Fibroblast of lung (primary cell): ENCODE measurements at regions not wholly inside any gene's neighbourhood (a gene's known extent, or its start where the extent isn't known, plus 50 kb on each side); places are given as distances from the start of the nearest gene placed in this dataset.
"Not testable (repeated sequence)": the region's sequence is repeated elsewhere in the genome, so short reads cannot be mapped to it uniquely, and the experiment has no call there.

Experiments used
- DNase-seq, 2 donors: peaks; one replicate each; pipeline versions ENCODE4 v3.0.0 to v3.0.0-alpha.2; 2010; ENCODE audit warnings: low read depth in 2 of 2
- H2AFZ ChIP-seq: 2 replicates; pipeline ENCODE4 v1.5.1; 2012; ENCODE audit warnings: low read length, control low read depth, inconsistent platforms
- H3K27ac ChIP-seq: 2 replicates; pipeline ENCODE4 v1.5.1; 2011; ENCODE audit warnings: low read length, control low read depth; ENCODE audit not compliant: insufficient read depth
- H3K27me3 ChIP-seq: 2 replicates; pipeline ENCODE4 v1.5.1; 2011; ENCODE audit warnings: mild to moderate bottlenecking, low read length; ENCODE audit not compliant: control insufficient read depth, insufficient read depth
- H3K36me3 ChIP-seq: 2 replicates; pipeline ENCODE4 v1.5.1; 2011; ENCODE audit warnings: low read length; ENCODE audit not compliant: control insufficient read depth, insufficient read depth
- H3K4me1 ChIP-seq: 2 replicates; pipeline ENCODE4 v1.5.1; 2011; ENCODE audit warnings: low read length; ENCODE audit not compliant: control insufficient read depth, insufficient read depth; ENCODE audit errors: extremely low read depth
- H3K4me2 ChIP-seq: 2 replicates; pipeline ENCODE4 v1.5.1; 2011; ENCODE audit warnings: low read length, control low read depth; ENCODE audit not compliant: insufficient read depth; ENCODE audit errors: extremely low read depth
- H3K4me3 ChIP-seq, 4 experiments: fragments of 200-600 bp in 1 of 4; sonication (generic) in 1 of 4; replicated peaks in 1 of 4; 2 replicates each; pipeline ENCODE4 v1.5.1; 2011 to 2016; ENCODE audit warnings: low read length in 4 of 4, low read depth in 3 of 4, mild to moderate bottlenecking in 3 of 4, control low read depth in 2 of 4, inconsistent platforms in 1 of 4, mixed read lengths in 1 of 4; ENCODE audit not compliant: insufficient read depth in 1 of 4; ENCODE audit errors: control extremely low read depth in 1 of 4
- H3K79me2 ChIP-seq: 2 replicates; pipeline ENCODE4 v1.5.1; 2012; ENCODE audit warnings: mild to moderate bottlenecking, low read length, inconsistent platforms; ENCODE audit not compliant: control insufficient read depth, insufficient read depth
- H3K9ac ChIP-seq: 2 replicates; pipeline ENCODE4 v1.5.1; 2011; ENCODE audit warnings: mild to moderate bottlenecking, low read length, control low read depth; ENCODE audit not compliant: insufficient read depth
- H3K9me3 ChIP-seq: 2 replicates; pipeline ENCODE4 v1.5.1; 2012; ENCODE audit warnings: low read depth, low read length; ENCODE audit not compliant: control insufficient read depth, insufficient read depth
- H4K20me1 ChIP-seq: 2 replicates; pipeline ENCODE4 v1.5.1; 2011; ENCODE audit warnings: low read length; ENCODE audit not compliant: control insufficient read depth, insufficient read depth; ENCODE audit errors: extremely low read depth
- EZH2 ChIP-seq: IDR thresholded peaks from 2 replicates; pipeline ENCODE4 v1.5.1; 2012; ENCODE audit warnings: low read length, control low read depth, mild to moderate bottlenecking; ENCODE audit errors: missing control alignments
- TF ChIP-seq, protein P1 (sequence below), 2 donors: IDR thresholded peaks in 1 of 2; conservative IDR thresholded peaks in 1 of 2; 1 replicate in 1 of 2; 2 replicates in 1 of 2; pipeline ENCODE4 v1.5.1; 2011 to 2012; ENCODE audit warnings: low read length in 2 of 2, control low read depth in 1 of 2, inconsistent platforms in 1 of 2, low read depth in 1 of 2, mild to moderate bottlenecking in 1 of 2

DNA sequence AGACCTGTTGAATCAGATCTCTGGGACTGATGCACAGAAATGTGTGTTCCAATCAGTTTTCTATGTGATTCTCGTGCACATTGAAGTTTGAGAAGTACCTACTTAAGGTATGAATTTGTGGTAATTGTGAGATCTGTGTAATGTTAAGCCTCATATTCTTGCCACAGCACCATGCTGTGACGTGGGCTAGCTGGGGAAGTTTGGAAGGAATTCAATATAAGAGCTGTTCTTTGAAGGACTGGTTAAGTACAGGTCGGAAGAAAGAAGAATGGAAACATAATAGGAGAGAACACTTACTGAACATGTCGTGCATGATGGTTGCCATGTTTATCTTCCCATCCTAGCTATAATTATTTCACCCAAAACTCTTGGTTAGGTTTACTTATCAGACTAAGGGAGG is 79.7 kb upstream of the CXXC4 start:
- no peaks in the 10 kb centered on the region for H3K4me1 ChIP-seq
- TF ChIP-seq, protein P1, sequence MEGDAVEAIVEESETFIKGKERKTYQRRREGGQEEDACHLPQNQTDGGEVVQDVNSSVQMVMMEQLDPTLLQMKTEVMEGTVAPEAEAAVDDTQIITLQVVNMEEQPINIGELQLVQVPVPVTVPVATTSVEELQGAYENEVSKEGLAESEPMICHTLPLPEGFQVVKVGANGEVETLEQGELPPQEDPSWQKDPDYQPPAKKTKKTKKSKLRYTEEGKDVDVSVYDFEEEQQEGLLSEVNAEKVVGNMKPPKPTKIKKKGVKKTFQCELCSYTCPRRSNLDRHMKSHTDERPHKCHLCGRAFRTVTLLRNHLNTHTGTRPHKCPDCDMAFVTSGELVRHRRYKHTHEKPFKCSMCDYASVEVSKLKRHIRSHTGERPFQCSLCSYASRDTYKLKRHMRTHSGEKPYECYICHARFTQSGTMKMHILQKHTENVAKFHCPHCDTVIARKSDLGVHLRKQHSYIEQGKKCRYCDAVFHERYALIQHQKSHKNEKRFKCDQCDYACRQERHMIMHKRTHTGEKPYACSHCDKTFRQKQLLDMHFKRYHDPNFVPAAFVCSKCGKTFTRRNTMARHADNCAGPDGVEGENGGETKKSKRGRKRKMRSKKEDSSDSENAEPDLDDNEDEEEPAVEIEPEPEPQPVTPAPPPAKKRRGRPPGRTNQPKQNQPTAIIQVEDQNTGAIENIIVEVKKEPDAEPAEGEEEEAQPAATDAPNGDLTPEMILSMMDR (conservative IDR thresholded peaks at IDR 0.05 in 1 of 2, IDR thresholded peaks at IDR 0.05 in 1 of 2; ENCODE audit: low read depth in 1 of 2, low read length in 2 of 2), result no peak
- TF ChIP-seq EZH2, result no peak
- DNase-seq, result no peak
- no peak overlapping the region for H3K4me2 ChIP-seq
- H3K9ac ChIP-seq, result no peak overlapping the region
- H3K27ac ChIP-seq, result no peak overlapping the region
- no peak overlapping the region for H3K4me3 ChIP-seq
- H4K20me1 ChIP-seq, result no peaks in the 10 kb centered on the region
- no peak overlapping the region for H2AFZ ChIP-seq
- no peaks in the 10 kb centered on the region for H3K79me2 ChIP-seq
- no peaks in the 10 kb centered on the region for H3K27me3 ChIP-seq
- no peaks in the 10 kb centered on the region for H3K9me3 ChIP-seq
- no peaks in the 10 kb centered on the region for H3K36me3 ChIP-seq

DNA sequence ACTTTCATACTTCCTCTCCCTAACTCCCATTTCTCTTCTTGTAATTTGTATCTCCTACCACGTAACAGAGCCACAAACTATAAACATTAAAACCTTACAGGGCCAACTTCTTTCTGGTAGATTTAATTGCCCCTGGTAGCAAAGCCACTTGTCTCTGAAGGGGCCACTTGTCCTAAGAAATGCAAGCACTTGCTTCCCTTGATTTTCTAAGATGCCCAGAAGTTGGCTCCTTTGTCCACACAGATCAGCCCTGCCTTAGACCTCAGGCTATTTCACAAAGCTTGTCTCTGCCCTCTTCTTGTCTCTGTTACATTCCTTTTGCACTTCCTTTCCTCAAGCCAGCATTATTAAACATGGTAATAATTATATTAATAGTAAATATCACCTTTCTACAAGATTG is 80.6 kb upstream of the CXXC4 start:
- Histone ChIP-seq H3K9ac (no peak overlapping the region), H3K27me3 (no peaks in the 10 kb centered on the region), H2AFZ (no peak overlapping the region), H3K79me2 (no peaks in the 10 kb centered on the region), H3K36me3 (no peaks in the 10 kb centered on the region), H3K4me3 (no peak overlapping the region), H3K9me3 (no peaks in the 10 kb centered on the region), H4K20me1 (no peaks in the 10 kb centered on the region), H3K4me2 (no peak overlapping the region), H3K27ac (no peak overlapping the region), H3K4me1 (no peaks in the 10 kb centered on the region)
- no peak for DNase-seq
- TF ChIP-seq EZH2, result no peak
- TF ChIP-seq, protein P1 (conservative IDR thresholded peaks at IDR 0.05 in 1 of 2, IDR thresholded peaks at IDR 0.05 in 1 of 2; ENCODE audit: low read depth in 1 of 2, low read length in 2 of 2), result no peak

DNA sequence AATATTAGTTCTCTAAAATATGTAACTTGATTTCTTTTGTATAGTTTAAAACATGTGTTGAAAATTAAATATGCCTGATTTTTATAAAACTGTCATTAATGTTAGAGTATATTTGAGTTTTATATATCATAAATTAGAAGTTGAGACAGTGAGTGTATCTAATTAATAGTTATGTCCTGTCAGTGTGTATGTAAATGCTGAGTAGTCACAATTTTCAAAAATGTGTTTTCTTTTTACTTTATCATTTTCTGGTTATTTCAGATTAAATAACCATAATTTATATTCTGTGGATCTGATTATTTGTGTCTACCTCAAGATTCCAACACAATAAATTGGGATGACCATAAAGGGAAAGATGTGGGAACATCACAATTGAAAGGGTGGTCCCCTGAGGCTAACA is 82.7 kb upstream of the CXXC4 start:
- Histone ChIP-seq H3K4me3 (no peak overlapping the region), H3K27me3 (no peaks in the 10 kb centered on the region), H2AFZ (no peak overlapping the region), H3K9ac (no peak overlapping the region), H3K36me3 (no peaks in the 10 kb centered on the region), H3K9me3 (no peaks in the 10 kb centered on the region), H4K20me1 (no peaks in the 10 kb centered on the region), H3K79me2 (no peaks in the 10 kb centered on the region), H3K4me1 (no peaks in the 10 kb centered on the region), H3K27ac (no peak overlapping the region), H3K4me2 (no peak overlapping the region)
- no peak for TF ChIP-seq EZH2
- no peak for DNase-seq

DNA sequence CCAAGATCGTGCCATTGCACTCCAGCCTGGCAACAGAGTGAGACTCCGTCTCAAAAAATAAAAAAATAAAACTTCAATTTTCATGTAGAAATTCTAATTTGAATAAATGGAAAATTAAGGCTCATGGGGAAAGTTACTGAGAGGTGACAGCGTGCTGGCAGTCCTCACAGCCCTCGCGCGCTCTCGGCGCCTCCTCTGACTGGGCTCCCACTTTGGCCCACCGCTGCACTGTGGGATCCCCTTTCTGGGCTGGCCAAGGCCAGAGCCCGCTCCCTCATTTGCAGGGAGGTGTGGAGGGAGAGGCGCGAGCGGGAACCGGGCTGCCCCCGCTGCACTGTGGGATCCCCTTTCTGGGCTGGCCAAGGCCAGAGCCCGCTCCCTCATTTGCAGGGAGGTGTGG is 86.8 kb upstream of the CXXC4 start:
- not testable (repeated sequence) for H3K4me3 ChIP-seq, H3K4me1 ChIP-seq, H3K27me3 ChIP-seq, H3K27ac ChIP-seq, H2AFZ ChIP-seq, DNase-seq, H3K9me3 ChIP-seq, H3K4me2 ChIP-seq, H3K9ac ChIP-seq, H3K36me3 ChIP-seq, H3K79me2 ChIP-seq, H4K20me1 ChIP-seq

DNA sequence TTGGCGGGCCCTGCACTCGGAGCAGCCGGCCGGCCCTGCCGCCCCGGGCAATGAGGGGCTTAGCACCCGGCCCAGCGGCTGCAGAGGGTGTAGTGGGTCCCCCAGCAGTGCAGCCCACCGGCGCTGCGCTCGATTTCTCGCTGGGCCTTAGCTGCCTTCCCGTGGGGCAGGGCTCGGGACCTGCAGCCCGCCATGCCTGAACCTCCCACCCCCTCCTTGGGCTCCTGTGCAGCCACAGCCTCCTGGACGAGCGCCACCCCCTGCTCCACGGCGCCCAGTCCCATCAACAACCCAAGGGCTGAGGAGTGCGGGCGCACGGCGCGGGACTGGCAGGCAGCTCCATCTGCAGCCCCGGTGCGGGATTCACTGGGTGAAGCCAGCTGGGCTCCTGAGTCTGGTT is 87.4 kb upstream of the CXXC4 start:
- DNase-seq, H3K4me1 ChIP-seq, H3K4me3 ChIP-seq, H3K27me3 ChIP-seq, H3K9me3 ChIP-seq, H4K20me1 ChIP-seq, H3K36me3 ChIP-seq, H3K9ac ChIP-seq, H2AFZ ChIP-seq, H3K27ac ChIP-seq, H3K79me2 ChIP-seq, H3K4me2 ChIP-seq: not testable (repeated sequence)
